Mammary epithelial cell (primary cell): ENCODE measurements at regions not wholly inside any gene's neighbourhood (a gene's known extent, or its start where the extent isn't known, plus 50 kb on each side); places are given as distances from the start of the nearest gene placed in this dataset.
"Not testable (repeated sequence)": the region's sequence is repeated elsewhere in the genome, so short reads cannot be mapped to it uniquely, and the experiment has no call there.

Experiments
- CTCF ChIP-seq, 2 donors: IDR thresholded peaks in 1 of 2; conservative IDR thresholded peaks in 1 of 2; 2 replicates each; pipeline ENCODE4 v1.5.1; 2011 to 2012; ENCODE audit warnings: inconsistent platforms in 2 of 2, low read length in 2 of 2, mild to moderate bottlenecking in 2 of 2, control low read depth in 1 of 2, low read depth in 1 of 2; ENCODE audit not compliant: insufficient read depth in 1 of 2; ENCODE audit errors: extremely low read depth in 1 of 2
- EZH2 ChIP-seq: IDR thresholded peaks from 2 replicates; pipeline ENCODE4 v1.6.1; 2012; ENCODE audit warnings: low read length, inconsistent platforms, borderline replicate concordance

GRCh38 chr16:33657717-33658116 lies 198.3 kb downstream of the TP53TG3F start:
- not testable (repeated sequence) for TF ChIP-seq CTCF (conservative IDR thresholded peaks at IDR 0.05 in 1 of 2, IDR thresholded peaks at IDR 0.05 in 1 of 2; ENCODE audit: extremely low read depth in 1 of 2, insufficient read depth in 1 of 2, low read depth in 1 of 2, low read length in 2 of 2); EZH2
